ENCODE measurements at regions not wholly inside any gene's neighbourhood (a gene's known extent, or its start where the extent isn't known, plus 50 kb on each side); places are given as distances from the start of the nearest gene placed in this dataset.

GRCh38 chr4:79652232-79652631, 244.2 kb upstream of the GK2 start:
- TF ChIP-seq, protein P1, sequence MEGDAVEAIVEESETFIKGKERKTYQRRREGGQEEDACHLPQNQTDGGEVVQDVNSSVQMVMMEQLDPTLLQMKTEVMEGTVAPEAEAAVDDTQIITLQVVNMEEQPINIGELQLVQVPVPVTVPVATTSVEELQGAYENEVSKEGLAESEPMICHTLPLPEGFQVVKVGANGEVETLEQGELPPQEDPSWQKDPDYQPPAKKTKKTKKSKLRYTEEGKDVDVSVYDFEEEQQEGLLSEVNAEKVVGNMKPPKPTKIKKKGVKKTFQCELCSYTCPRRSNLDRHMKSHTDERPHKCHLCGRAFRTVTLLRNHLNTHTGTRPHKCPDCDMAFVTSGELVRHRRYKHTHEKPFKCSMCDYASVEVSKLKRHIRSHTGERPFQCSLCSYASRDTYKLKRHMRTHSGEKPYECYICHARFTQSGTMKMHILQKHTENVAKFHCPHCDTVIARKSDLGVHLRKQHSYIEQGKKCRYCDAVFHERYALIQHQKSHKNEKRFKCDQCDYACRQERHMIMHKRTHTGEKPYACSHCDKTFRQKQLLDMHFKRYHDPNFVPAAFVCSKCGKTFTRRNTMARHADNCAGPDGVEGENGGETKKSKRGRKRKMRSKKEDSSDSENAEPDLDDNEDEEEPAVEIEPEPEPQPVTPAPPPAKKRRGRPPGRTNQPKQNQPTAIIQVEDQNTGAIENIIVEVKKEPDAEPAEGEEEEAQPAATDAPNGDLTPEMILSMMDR (IDR thresholded peaks at IDR 0.05): no peak
- TF ChIP-seq POLR2A (IDR thresholded peaks at IDR 0.05): no peak

Measured in thyroid gland (tissue), 4 donors.